GM21737 (cell line): ENCODE measurements at regions not wholly inside any gene's neighbourhood (a gene's known extent, or its start where the extent isn't known, plus 50 kb on each side); places are given as distances from the start of the nearest gene placed in this dataset.
"Not testable (repeated sequence)": the region's sequence is repeated elsewhere in the genome, so short reads cannot be mapped to it uniquely, and the experiment has no call there.

ENCODE experiments used
- ATAC-seq: cut with Tn5 transposase; IDR thresholded peaks from one replicate; pipeline ENCODE4 v1.9.1; 2021; ENCODE audit warnings: mild to moderate bottlenecking, moderate library complexity; ENCODE audit not compliant: unreplicated experiment

GRCh38 chr6:23681743-23682142 is 444.3 kb upstream of the NRSN1 start:
- ATAC-seq = no peak

- no peak for ATAC-seq
Measured at GRCh38 chr6:23688650-23689049, 437.4 kb upstream of the NRSN1 start.

- ATAC-seq = no peak
Measured at GRCh38 chr6:23690453-23691049, 435.5 kb upstream of the NRSN1 start.

- ATAC-seq = no peak
Measured at GRCh38 chr6:23692184-23692583, 433.8 kb upstream of the NRSN1 start.

- no peak for ATAC-seq
Measured at GRCh38 chr6:23696992-23697391, 429.0 kb upstream of the NRSN1 start.

- ATAC-seq = no peak
Measured at GRCh38 chr6:23704479-23705052, 421.4 kb upstream of the NRSN1 start.

GRCh38 chr6:23705697-23706096 is 420.3 kb upstream of the NRSN1 start:
- ATAC-seq = no peak

- ATAC-seq = no peak
Measured at GRCh38 chr6:23712756-23713155, 413.3 kb upstream of the NRSN1 start.

- ATAC-seq = peak; percentile 91
Measured at GRCh38 chr6:23713211-23713610, 412.8 kb upstream of the NRSN1 start.

GRCh38 chr6:23728707-23729106 is 397.3 kb upstream of the NRSN1 start:
- ATAC-seq = no peak

- no peak for ATAC-seq
Measured at GRCh38 chr6:23731609-23732008, 394.4 kb upstream of the NRSN1 start.

GRCh38 chr6:23732521-23732920 is 393.5 kb upstream of the NRSN1 start:
- ATAC-seq = no peak

- no peak for ATAC-seq
Measured at GRCh38 chr6:23735151-23735550, 390.9 kb upstream of the NRSN1 start.

- ATAC-seq = no peak
Measured at GRCh38 chr6:23736577-23736976, 389.4 kb upstream of the NRSN1 start.

GRCh38 chr6:23747239-23747638 is 378.8 kb upstream of the NRSN1 start:
- no peak for ATAC-seq

- ATAC-seq = no peak
Measured at GRCh38 chr6:23752414-23752813, 373.6 kb upstream of the NRSN1 start.

GRCh38 chr6:23754197-23754596 is 371.8 kb upstream of the NRSN1 start:
- no peak for ATAC-seq

GRCh38 chr6:23775127-23775526 is 350.9 kb upstream of the NRSN1 start:
- no peak for ATAC-seq

GRCh38 chr6:23783901-23784300 is 342.1 kb upstream of the NRSN1 start:
- no peak for ATAC-seq

- no peak for ATAC-seq
Measured at GRCh38 chr6:23784301-23784919, 341.6 kb upstream of the NRSN1 start.

- ATAC-seq = no peak
Measured at GRCh38 chr6:23790756-23791155, 335.3 kb upstream of the NRSN1 start.

- no peak for ATAC-seq
Measured at GRCh38 chr6:23797041-23797440, 329.0 kb upstream of the NRSN1 start.

GRCh38 chr6:23804289-23804688 is 321.7 kb upstream of the NRSN1 start:
- ATAC-seq = not testable (repeated sequence)
